HepG2 (cell line): ENCODE measurements at regions not wholly inside any gene's neighbourhood (a gene's known extent, or its start where the extent isn't known, plus 50 kb on each side); places are given as distances from the start of the nearest gene placed in this dataset.

ENCODE experiments used
- BRF2 ChIP-seq: sonication (generic); formaldehyde crosslinking; IDR thresholded peaks from 2 replicates; pipeline ENCODE4 v1.8.1; 2022; ENCODE audit warnings: mild to moderate bottlenecking, missing genetic modification reagents
- EZH2 ChIP-seq: conservative IDR thresholded peaks from 2 replicates; pipeline ENCODE4 v1.6.1; 2012; ENCODE audit warnings: mild to moderate bottlenecking, low read depth, low read length, moderate library complexity
- MTA3 ChIP-seq: sonication (generic); formaldehyde crosslinking; IDR thresholded peaks from 2 replicates; pipeline ENCODE4 v1.4.0; 2020; ENCODE audit warnings: missing genetic modification reagents
- POLR2A ChIP-seq, 2 experiments: IDR thresholded peaks; 2 replicates each; pipeline ENCODE4 v1.6.1; 2011; ENCODE audit warnings: low read depth in 2 of 2, low read length in 2 of 2, mild to moderate bottlenecking in 1 of 2, moderate library complexity in 1 of 2; ENCODE audit not compliant: insufficient read depth in 1 of 2
- SMAD1 ChIP-seq: sonication (generic); formaldehyde crosslinking; IDR thresholded peaks from 2 replicates; pipeline ENCODE4 v1.4.0; 2020; ENCODE audit warnings: missing genetic modification reagents, low read depth, mild to moderate bottlenecking, borderline replicate concordance
- ZBTB39 ChIP-seq: sonication (generic); formaldehyde crosslinking; IDR thresholded peaks from 2 replicates; pipeline ENCODE4 v1.5.0; 2020; ENCODE audit warnings: missing genetic modification reagents
- ZBTB7B ChIP-seq: sonication (generic); formaldehyde crosslinking; IDR thresholded peaks from 2 replicates; pipeline ENCODE4 v1.4.0; 2020; ENCODE audit warnings: missing genetic modification reagents
- ZNF598 ChIP-seq: sonication (generic); formaldehyde crosslinking; IDR thresholded peaks from 2 replicates; pipeline ENCODE4 v1.5.1; 2020; ENCODE audit warnings: mild to moderate bottlenecking, missing genetic modification reagents, borderline replicate concordance

- TF ChIP-seq MTA3 (CRISPR knock-in tag) (no peak), ZBTB39 (no peak), ZNF598 (CRISPR knock-in tag) (no peak), BRF2 (CRISPR knock-in tag) (no peak), EZH2 (no peak), SMAD1 (CRISPR knock-in tag) (no peak), ZBTB7B (no peak), POLR2A (IDR thresholded peaks at IDR 0.05; ENCODE audit: insufficient read depth in 1 of 2, low read depth in 2 of 2, low read length in 2 of 2) (no peak)
These were observed 447.1 kb upstream of the MAP3K7 start for GRCh38 chr6:91033964-91034363.
